GM19324 (cell line): ENCODE measurements at regions not wholly inside any gene's neighbourhood (a gene's known extent, or its start where the extent isn't known, plus 50 kb on each side); places are given as distances from the start of the nearest gene placed in this dataset.

Experiments
- ATAC-seq: cut with Tn5 transposase; IDR thresholded peaks from one replicate; pipeline ENCODE4 v1.9.1; 2021; ENCODE audit warnings: mild to moderate bottlenecking, moderate library complexity; ENCODE audit not compliant: unreplicated experiment, low FRiP score

DNA sequence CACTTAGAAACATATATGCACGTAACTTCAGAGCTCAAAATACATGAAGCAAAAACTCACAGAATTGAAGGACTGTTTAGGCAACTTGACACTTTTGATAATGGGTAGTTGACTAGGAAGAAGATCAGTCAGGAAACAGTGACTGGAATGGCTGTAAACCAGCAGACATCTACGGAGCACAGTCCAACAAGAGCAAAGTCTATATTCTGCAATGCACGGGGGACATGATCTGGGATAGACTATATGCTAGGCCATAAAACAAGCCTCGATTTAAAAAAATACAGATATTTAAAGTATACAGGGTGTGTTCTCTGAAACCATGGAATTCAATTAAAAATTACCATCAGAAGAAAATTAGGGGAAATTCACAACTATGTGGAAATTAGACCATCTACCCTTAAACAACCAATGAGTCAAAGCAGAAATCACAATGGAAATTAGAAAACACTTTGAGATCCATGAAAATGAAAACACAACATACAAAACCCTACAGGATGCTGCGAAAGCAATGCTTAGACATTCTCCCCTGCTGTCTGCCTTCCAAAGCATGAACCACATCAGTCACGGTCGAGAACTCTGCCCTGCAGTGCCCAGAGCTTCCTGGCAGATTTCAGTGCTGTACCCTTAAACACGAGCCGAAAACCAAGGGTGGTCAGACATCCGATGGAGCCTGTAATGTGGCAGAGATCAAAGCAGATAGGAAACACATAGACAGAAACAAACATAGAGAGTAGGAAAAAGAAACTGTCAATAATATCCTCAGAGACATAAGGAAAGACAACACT lies 651.9 kb upstream of the HS6ST1 start:
- no peak for ATAC-seq

DNA sequence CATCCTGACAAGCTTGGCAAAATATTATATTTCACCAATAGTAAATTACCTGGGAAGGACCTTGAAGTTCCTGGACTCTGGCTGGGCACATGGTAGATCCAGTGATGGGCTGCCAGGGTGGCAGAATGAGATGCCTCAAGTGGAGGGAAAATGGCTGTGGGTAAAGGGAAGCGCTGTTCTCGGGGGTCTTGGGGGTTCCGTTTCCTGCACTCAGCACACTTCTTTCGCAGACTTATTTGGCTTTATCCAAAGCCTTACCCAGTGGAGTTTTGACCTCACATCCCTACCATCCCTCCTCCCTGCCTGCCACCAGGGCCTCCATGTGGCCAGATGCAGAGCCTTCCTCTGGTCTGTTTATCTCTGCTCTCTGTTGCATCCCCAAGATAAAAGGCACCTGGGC lies 654.9 kb upstream of the HS6ST1 start:
- ATAC-seq, result no peak

DNA sequence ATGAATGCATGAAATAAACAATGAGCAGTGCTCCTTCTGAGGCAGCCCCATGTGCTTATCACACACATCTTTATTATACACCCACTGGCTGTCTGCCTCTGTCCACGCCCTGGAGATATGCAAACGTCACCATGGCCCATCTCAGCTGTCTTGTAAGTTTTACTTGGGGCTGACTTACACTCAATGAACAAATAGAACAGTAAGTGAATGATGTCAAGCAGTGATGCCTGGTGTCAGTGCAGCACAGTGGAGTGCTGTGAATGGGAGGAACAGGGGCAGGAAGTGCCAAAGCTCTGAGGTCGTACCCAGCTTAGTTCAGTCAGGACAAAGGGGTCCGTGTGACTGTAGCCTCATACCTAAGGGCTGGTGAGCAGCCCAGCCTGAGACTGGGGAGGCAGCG lies 659.5 kb upstream of the HS6ST1 start:
- no peak for ATAC-seq

DNA sequence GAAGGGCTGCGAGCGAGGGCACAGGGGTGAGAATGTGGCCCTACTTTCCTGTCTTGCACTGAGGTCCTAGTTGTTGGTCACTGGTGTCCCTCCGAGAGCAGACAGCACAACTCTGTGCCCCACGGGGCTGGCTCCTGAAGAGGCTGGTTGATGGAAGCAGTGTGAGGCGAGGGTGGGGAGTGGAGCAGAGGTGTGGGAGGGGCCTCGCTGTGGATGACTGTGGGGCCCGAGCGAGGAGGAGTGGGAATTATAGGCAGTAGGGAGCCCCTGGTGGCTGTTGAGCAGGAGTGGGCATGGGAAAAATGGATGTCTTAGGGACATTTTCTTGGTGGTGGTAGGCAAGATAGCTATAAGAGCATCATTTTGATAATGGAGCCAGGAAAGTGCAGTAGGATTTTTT lies 660.5 kb upstream of the HS6ST1 start:
- no peak for ATAC-seq

DNA sequence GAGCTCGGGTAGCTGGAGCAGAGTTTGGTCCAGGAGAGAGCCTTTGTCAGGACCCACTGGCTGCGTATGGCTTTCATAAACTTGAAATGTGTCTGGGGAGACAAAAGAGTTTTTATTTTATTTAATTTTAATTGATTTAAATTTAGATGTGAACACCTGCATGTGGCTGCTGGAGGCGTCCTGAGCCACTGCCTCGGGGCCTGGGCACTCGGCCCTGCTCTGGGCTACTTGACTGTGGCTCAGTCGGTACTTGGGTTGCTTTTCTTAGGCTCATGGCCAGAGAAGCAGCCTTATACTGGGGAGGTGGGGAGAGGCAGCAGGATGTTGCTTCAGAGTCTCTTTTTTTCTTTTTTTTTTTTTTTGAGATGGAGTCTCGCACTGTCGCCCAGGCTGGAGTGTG lies 661.8 kb upstream of the HS6ST1 start:
- ATAC-seq, result no peak

DNA sequence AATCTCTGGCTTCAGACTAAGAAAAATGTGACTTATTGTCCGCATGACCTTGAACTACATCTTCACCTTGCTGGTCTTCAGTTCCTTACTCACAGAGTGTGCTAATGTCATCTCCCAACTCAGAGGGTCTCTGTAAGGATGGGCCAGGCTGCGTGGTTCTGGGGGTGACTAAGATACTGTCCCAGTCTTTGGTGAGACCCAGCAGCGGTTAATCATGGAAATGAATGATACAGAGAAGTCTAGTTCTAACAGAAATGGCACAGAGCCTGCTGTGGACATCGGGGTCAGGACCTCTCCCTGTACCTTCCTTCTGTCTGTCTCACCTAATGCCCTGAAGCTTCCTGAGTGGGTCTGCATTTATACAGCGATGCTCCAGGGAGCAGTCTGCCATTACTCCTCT lies 662.7 kb upstream of the HS6ST1 start:
- no peak for ATAC-seq

DNA sequence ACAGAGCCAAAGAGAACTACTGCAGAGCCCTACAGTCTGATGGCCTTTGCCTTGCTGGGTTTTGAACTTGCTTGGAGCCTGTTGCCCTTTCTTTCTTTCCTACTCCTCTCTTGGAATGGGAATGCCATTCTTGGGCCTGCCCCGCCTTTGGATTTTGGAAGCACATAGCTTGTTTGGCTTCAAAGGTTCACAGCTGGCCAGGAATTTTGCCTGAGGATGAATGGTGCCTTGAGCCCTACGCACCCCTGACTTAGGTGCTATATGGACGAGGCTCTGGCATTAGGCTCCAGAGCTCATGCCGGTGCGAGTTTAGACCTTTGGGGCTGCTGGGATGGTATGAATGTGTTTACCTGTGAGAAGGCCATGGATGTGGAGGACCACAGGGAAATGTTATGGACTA lies 663.3 kb upstream of the HS6ST1 start:
- ATAC-seq, result no peak

DNA sequence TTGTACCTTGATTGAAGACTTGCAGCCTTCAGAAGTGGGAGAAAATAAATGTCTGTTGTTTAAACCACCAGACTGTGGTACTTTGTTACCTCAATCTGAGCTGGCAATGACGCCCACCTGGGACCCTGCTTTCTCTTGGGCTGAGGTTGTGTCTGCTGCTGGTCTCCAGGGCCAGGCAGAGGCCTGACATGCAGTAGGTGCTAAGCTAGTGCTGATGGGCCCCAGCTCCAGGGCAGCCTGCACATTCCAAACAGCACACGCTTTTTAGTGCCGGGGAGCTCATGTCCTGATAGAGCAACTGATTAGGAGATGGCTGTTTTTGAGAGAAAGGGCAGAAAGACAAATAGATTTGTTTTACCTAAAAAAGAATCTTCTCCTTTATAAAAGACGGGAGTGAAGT lies 664.0 kb upstream of the HS6ST1 start:
- ATAC-seq, result no peak

DNA sequence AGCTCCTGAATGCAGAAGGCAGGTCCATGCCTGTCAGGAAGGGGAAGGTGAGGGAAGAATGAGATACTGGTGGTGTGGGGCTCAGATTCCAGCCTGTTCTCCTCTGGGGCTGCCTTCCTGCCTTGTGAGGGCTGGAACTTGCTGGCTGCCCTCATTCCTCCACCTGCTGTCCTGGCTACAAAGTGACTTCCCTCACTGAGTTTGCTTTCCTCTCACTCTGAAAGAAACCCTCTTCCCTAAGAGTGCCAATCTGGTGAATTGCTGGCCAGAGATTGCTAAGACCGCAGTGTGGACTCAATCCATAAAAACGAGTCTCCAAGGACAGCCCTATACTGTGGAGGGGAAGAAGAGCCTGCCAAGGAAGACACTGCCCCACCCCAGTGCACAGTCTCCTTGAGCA lies 664.4 kb upstream of the HS6ST1 start:
- ATAC-seq, result no peak

DNA sequence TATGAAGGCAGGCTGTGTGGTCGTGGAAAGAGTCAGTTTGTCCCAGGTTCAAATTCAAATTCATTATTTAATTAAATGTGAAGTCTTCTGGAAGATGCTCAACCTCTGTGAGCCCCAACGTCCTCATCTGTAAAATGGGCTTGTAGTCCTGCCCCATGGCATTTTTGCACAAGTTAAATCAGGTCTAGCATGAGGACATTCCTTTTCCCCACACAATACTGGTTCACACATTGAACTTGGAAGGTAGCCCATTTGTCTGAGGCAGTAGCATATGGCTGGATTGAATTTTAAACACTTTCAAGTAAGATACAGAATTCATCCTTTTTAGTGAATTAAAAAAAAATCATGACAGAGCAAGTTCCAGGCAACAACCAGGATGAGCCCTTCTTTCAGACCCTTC lies 665.4 kb upstream of the HS6ST1 start:
- no peak for ATAC-seq

DNA sequence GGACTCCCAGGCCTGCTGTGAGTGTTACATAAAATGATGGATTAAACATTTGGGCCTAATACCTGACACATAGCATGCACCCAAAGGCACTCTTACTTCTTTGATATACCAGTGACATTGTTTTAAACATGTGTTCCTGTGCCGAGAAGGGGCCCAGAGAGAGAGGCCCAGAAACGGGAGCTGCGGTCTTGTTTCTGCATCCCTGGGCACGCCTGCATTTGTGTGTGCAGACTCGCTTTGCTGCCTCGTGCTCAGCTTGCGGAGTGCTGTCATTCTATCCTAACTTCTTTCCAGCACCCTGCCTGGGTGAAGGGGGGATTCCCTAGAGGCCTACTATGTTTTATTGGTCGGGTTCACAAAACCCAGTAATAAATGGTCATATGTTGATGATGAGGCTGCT lies 666.2 kb upstream of the HS6ST1 start:
- ATAC-seq, result no peak

DNA sequence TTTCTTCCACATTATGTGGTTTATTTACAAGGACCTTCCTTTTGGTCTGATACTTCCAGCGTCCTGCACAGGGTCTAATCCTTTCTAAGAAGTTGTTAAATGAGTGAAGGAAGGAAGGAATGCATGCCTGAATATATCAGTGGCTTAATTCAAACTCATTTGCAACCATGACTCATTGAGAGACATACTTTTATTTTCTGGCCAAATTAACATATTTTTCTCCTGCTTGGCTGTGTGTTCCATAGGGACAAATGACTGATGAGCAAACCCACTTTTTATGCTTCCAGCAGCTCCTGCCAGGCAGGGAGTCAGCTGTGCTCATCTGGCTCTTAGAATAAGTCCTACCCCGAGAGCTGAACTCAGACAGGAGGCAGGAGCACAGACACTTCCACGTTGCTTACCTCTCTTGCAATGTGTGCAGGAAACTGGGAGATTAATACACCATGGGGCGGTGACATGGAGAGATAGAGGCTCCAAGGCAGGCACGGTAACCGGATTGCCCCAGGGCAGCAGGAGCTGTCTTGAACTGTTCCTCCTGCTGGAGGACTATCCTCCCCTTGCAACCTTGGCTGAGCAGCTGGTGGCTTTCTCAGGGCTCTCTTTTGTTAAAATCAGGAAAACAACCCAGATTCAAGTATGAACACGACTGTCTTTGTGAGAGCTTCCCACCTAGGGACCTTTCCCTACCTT lies 667.5 kb upstream of the HS6ST1 start:
- ATAC-seq, result no peak

DNA sequence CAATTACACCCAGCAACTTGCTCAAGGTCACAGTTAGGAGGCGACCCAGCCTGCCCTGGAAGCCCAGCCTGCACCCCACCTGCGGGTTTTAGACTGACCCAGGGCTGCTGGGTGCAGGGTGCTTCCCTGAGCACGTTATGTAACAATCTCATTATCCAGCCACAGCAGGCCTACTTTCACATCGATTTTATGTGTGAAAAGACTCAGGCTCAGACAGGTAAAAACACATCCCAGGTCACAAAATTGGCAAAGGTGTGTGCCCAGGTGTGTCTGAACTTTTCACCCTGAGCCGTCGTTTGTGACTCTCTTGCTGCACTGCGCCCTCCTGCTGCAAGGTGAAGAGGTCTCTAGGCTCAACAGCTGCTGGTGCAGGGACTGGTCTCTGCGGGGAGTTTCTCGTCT lies 668.2 kb upstream of the HS6ST1 start:
- no peak for ATAC-seq

DNA sequence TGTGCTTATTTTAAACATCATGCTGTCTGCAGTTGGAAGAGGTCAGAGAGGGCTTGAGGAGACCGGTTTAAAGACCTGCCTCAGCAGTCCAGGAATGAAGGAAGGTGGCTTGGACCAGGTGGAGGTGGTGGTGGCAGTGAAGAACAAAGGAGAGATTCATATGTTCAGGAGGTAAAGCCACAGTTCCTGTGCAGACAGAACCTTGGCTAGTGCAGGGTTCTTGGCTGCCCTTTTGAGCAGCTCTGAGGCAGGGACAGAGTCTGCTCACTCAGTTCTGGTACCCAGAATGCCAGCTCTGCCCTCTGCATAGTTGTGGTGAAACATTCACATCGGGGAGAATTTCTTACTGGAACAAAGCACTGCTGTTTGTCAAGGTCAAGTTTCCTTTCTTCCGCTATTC lies 669.7 kb upstream of the HS6ST1 start:
- no peak for ATAC-seq

DNA sequence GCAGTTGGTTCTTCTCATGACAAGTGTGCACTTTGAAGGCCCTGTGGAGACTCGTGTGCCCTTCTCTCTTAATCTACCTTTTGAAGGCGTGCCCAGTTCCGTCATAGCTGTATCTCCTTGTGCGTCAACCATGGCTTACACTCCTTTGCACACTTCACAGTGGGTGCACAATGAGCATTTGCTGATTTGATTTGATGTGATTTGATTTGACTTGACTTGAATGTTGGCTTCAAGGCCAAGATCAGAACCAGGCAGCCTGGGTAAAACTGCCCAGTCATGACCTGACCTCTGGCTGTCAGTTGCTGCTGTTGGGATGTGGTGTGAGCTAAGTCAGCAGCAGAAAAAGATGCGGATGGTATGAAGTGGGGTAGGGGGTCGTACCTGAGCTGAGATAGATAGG lies 670.3 kb upstream of the HS6ST1 start:
- ATAC-seq, result no peak

DNA sequence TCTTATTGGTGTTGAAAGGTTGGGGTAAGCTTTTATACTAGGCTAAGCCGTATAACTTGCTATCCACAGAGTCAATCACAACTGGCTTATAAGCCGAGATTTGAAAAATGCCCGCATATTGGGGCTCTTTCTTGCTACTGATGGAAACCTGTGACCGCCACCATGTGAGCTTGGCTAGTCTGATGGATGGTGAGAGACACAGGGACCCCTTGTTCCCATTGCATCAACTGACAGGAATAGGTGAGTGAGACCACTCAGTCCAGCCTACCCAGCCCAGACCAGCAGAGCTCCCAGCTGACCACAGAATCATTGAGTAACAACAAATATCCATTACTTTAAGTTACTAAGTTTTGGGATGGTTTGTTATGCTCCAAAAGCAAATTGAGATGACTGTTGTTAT lies 676.4 kb upstream of the HS6ST1 start:
- no peak for ATAC-seq

DNA sequence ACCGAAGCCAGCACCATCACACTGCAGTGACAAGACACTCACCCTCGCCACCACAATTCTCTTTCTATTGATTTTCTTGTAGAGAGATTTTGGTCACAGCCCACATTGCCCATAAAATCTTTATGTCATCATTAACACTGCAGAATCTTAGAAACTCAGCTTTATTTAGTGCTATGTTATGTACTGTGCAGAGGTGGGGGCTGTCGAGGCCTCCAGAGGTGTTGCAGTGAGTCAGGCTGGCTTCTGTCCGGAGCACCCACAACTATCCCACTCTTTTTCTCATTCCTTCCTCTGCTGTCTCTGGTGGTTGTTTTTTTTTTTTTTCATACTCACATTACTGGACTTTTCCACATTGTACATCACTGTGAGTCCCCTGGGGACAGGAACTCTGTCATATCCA lies 677.4 kb upstream of the HS6ST1 start:
- no peak for ATAC-seq

DNA sequence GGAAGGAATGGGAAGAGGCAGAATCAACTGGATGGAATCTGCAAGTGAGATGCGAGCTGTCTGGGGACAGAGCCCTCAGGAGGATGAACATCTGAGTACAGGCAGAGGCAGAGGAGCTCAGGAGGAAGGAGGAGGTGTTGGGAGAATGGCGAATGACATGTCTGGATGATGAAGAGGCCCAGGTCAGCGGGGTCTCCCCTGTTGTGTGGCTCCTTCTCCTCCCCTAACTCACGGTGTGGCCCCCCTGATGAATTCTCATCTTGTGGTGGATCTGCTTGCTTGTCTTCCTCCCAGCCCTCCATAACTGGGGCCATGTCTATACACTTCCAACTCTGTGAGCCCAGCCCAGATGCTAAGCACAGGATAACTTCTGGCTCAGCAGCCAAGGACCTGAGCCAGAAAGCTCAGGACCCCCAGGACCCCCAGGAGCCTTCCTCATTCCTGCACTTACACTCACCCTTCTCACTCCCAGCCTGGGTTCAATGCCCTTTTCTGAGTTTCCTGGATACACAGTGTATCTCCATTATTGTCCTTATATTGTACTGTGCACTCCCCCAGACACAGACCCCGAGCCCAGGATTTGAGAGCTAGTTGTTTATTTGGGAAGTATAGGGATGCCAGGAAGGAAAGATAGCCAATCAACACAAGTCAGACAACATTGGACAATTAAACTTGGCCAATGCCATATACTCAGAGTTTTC lies 678.6 kb upstream of the HS6ST1 start:
- no peak for ATAC-seq

DNA sequence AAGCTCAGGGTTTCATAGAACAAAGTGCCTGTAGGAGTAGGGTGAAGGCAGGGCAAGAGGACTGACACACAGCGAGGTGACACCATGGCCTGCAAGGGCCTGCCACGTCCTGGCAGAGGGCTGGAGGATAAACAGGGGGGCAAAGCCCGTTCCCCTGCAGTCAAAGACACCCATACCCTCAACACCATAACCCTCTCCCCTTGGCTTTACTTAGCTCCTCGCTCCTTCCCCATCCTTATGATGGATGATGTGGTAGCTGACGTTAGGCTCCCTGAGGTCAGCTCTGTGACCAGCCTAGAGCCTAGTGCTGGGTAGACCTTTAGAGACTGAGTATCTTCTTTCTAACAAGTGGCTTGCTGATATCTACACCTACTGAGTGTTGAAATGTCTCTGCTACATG lies 683.3 kb upstream of the HS6ST1 start:
- ATAC-seq, result no peak

DNA sequence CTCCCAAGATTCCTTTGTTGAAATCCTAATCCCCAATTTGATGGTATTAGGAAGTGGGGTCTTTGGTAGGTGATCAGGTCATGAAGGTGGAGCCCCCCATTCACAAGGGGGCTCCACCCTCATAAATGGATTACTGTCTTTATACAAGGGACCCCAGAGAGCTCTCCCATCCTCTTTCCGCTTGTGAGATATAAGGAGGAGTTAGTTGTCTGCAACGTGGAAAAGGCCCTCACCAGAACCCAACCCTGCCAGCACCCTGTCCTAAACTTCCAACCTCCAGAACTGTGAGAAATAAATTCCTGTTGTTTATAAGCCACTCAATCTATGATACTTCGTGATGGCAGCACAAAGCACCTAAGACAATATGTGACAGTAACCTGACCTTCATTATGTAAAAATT lies 684.1 kb upstream of the HS6ST1 start:
- no peak for ATAC-seq

DNA sequence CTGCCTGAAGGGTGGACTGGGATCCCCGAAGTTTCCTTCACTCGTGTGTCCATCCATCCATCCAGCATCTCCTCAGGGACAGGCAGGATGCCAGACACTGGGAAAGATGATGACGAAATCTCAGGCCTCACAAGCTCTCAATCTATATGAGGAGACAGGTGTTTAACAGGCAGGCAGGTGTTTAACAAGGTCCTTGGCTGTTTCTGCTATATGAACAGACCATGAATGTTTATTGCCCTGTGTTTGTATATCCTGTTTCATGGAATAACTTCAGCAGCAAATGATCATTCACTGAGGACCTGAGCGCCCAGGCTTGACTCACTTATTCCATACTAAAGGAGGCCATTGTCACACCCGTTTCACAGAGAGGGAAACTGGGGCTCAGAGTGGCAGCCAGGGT lies 685.8 kb upstream of the HS6ST1 start:
- ATAC-seq, result no peak
